DMS153 treated with DMSO at 0.1 percent for 48 hours (cell line): ENCODE measurements at regions not wholly inside any gene's neighbourhood (a gene's known extent, or its start where the extent isn't known, plus 50 kb on each side); places are given as distances from the start of the nearest gene placed in this dataset.
"Not testable (repeated sequence)": the region's sequence is repeated elsewhere in the genome, so short reads cannot be mapped to it uniquely, and the experiment has no call there.

ENCODE experiments used
- DNase-seq: peaks from one replicate; lab custom pipeline; 2025; ENCODE audit not compliant: unreplicated experiment; lab: John Stamatoyannopoulos, UW

- DNase-seq, result not testable (repeated sequence)
These were observed 51.7 kb upstream of the ZFHX3 start for GRCh38 chr16:73099601-73100000.
